Immature natural killer cell (primary cell): ENCODE measurements at regions not wholly inside any gene's neighbourhood (a gene's known extent, or its start where the extent isn't known, plus 50 kb on each side); places are given as distances from the start of the nearest gene placed in this dataset.

Experiments used
- DNase-seq, 3 donors: peaks; one replicate each; pipeline ENCODE4 v3.0.0; 2022; ENCODE audit warnings: mixed read lengths in 1 of 3
- H3K27ac Mint-ChIP-seq, 6 donors: one replicate each; pipeline ENCODE4 v1.8.0; 2020; ENCODE audit warnings: mixed read lengths in 6 of 6, mild to moderate bottlenecking in 5 of 6, inconsistent platforms in 4 of 6, moderate library complexity in 3 of 6
- H3K27me3 Mint-ChIP-seq, 3 donors: one replicate each; pipeline ENCODE4 v1.8.0; 2020 to 2021; ENCODE audit warnings: low read depth in 3 of 3, mild to moderate bottlenecking in 3 of 3, mixed read lengths in 3 of 3, moderate library complexity in 3 of 3, inconsistent platforms in 1 of 3
- H3K36me3 Mint-ChIP-seq, 3 donors: one replicate each; pipeline ENCODE4 v1.8.0; 2020; ENCODE audit warnings: mixed read lengths in 3 of 3, inconsistent platforms in 2 of 3, mild to moderate bottlenecking in 2 of 3
- H3K4me1 Mint-ChIP-seq, 2 donors: one replicate each; pipeline ENCODE4 v1.8.0; 2020; ENCODE audit warnings: inconsistent platforms in 2 of 2, mild to moderate bottlenecking in 2 of 2, mixed read lengths in 2 of 2, moderate library complexity in 1 of 2
- H3K4me3 Mint-ChIP-seq, 5 donors: one replicate each; pipeline ENCODE4 v1.8.0; 2020; ENCODE audit warnings: mild to moderate bottlenecking in 5 of 5, mixed read lengths in 5 of 5, inconsistent platforms in 3 of 5, moderate library complexity in 3 of 5
- H3K9me3 Mint-ChIP-seq, 6 donors: one replicate each; pipeline ENCODE4 v1.8.0; 2020; ENCODE audit warnings: mild to moderate bottlenecking in 6 of 6, mixed read lengths in 6 of 6, inconsistent platforms in 4 of 6, moderate library complexity in 3 of 6

- Mint-ChIP-seq H3K4me1 (no peaks in the 10 kb centered on the region), H3K9me3 (peaks cover 0 to 33% (median 3%) of the 10 kb centered on the region in 6 donors), H3K4me3 (no peak overlapping the region), H3K27me3 (peaks cover 0 to 2% (median 0%) of the 10 kb centered on the region in 3 donors), H3K36me3 (no peaks in the 10 kb centered on the region), H3K27ac (no peak overlapping the region)
- no peak for DNase-seq
Observed at GRCh38 chr15:87120555-87120954, 1040.9 kb downstream of the AGBL1 start.

- Mint-ChIP-seq H3K27me3 (peaks cover 0 to 2% (median 0%) of the 10 kb centered on the region in 3 donors), H3K4me1 (no peaks in the 10 kb centered on the region), H3K27ac (no peak overlapping the region), H3K4me3 (no peak overlapping the region), H3K36me3 (no peaks in the 10 kb centered on the region), H3K9me3 (peaks cover 0 to 33% (median 2%) of the 10 kb centered on the region in 6 donors)
- DNase-seq: no peak
Observed at GRCh38 chr15:87118846-87119245, 1039.2 kb downstream of the AGBL1 start.

GRCh38 chr15:87118435-87118834, 1038.8 kb downstream of the AGBL1 start:
- Mint-ChIP-seq H3K4me1 (no peaks in the 10 kb centered on the region), H3K36me3 (no peaks in the 10 kb centered on the region), H3K4me3 (no peak overlapping the region), H3K27me3 (peaks cover 0 to 2% (median 2%) of the 10 kb centered on the region in 3 donors), H3K27ac (no peak overlapping the region), H3K9me3 (peaks cover 0 to 31% (median 3%) of the 10 kb centered on the region in 6 donors)
- DNase-seq: no peak

DNA sequence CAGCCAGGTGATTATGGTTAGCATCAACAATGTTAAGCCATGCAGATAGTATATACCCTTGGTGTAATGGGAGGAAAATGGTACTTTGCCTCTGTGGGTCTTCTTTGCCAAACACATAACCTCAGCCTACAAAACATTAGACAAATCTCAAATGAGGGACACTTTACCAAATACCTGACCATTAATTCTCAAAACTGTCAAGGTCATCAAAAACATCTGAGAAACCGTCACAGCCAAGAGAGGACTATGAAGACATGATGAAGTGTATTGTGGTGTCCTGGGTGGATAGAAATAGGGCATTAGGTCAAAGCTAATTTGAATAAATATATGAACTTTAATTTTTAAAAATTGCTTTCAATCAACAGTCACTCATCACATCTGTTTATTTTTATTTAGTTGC, 1036.1 kb downstream of the AGBL1 start:
- Mint-ChIP-seq H3K4me1 (no peaks in the 10 kb centered on the region), H3K9me3 (peaks cover 0 to 25% (median 3%) of the 10 kb centered on the region in 6 donors), H3K36me3 (no peaks in the 10 kb centered on the region), H3K27ac (no peak overlapping the region), H3K4me3 (no peak overlapping the region), H3K27me3 (peaks cover 0 to 2% (median 0%) of the 10 kb centered on the region in 3 donors)
- DNase-seq: no peak

DNA sequence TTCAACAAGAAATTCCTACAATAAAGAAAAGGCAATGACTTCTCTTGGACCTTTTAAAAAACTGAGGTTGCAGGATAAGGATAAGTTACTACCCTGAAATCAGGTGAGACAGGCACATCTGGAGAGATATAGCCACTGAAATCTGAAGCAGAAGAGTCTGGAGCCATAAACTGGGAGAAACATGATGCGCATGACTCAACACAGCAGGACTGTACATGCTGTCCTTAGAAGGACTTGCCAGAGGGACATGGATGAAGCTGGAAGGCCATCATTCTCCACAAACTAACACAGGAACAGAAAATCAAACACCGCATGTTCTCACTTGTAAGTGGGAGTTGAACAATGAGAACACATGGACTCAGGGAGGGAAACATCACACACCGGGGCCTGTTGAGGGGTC, 1020.2 kb downstream of the AGBL1 start:
- no peak overlapping the region for H3K27ac Mint-ChIP-seq
- no peak for DNase-seq
- H3K9me3 Mint-ChIP-seq: peaks cover 13 to 38% (median 26%) of the 10 kb centered on the region in 6 donors
- H3K4me1 Mint-ChIP-seq: no peaks in the 10 kb centered on the region
- H3K4me3 Mint-ChIP-seq: no peak overlapping the region
- H3K27me3 Mint-ChIP-seq: peaks cover 0 to 2% (median 0%) of the 10 kb centered on the region in 3 donors
- H3K36me3 Mint-ChIP-seq: peaks cover 0 to 5% (median under 1%) of the 10 kb centered on the region in 3 donors

- no peaks in the 10 kb centered on the region for H3K4me1 Mint-ChIP-seq
- H3K36me3 Mint-ChIP-seq: no peaks in the 10 kb centered on the region
- DNase-seq: no peak
- peaks cover 0 to 15% (median 2%) of the 10 kb centered on the region in 6 donors for H3K9me3 Mint-ChIP-seq
- peaks cover 0 to 2% (median 0%) of the 10 kb centered on the region in 3 donors for H3K27me3 Mint-ChIP-seq
- H3K4me3 Mint-ChIP-seq: no peak overlapping the region
- no peak overlapping the region for H3K27ac Mint-ChIP-seq
Observed at GRCh38 chr15:87089551-87089950, 1009.9 kb downstream of the AGBL1 start.

DNA sequence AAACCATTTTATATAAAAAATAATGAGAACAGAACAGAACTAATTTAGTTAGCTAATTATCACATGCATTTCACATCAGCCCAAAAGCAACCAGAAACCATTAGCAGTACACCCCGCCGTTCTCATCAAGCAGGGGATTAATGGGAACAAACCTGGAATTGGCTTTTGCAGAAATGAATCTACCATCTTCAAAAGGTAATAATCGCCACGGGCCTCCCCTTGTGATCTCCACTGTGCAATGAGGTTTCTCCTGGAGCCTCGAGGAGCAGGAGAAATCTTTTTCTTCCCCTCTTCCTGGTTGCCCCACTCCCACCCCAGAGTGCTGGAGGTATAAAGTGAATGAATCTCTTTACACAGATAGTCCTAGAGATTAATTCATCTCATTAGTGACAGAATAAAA, 1003.5 kb downstream of the AGBL1 start:
- H3K4me3 Mint-ChIP-seq: no peak overlapping the region
- H3K36me3 Mint-ChIP-seq: no peaks in the 10 kb centered on the region
- peaks cover 0 to 2% (median 0%) of the 10 kb centered on the region in 3 donors for H3K27me3 Mint-ChIP-seq
- DNase-seq: no peak
- H3K4me1 Mint-ChIP-seq: no peaks in the 10 kb centered on the region
- no peak overlapping the region for H3K27ac Mint-ChIP-seq
- H3K9me3 Mint-ChIP-seq: peaks cover 0 to 26% (median 7%) of the 10 kb centered on the region in 6 donors

DNA sequence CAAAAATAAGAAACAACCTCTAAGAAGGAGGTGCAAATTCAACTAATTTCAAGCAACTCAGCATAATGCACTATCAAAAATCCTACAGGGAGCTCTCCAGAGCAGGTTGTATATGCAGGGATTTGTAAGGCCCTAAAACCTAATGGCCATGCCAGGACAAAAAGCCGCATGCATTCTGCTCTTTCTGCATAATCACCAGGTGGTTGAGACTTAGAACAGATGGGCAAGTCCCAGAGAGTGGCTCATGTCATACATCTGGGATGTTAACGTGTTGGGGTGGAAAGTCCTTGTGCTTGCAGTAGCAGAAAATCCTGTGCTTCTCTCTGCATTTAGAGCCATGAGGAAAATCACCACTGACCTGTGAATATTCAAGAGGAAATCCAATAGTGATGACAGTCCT, 1002.9 kb downstream of the AGBL1 start:
- no peak for DNase-seq
- no peaks in the 10 kb centered on the region for H3K36me3 Mint-ChIP-seq
- H3K4me1 Mint-ChIP-seq: no peaks in the 10 kb centered on the region
- no peak overlapping the region for H3K4me3 Mint-ChIP-seq
- no peak overlapping the region for H3K27ac Mint-ChIP-seq
- peaks cover 0 to 2% (median 0%) of the 10 kb centered on the region in 3 donors for H3K27me3 Mint-ChIP-seq
- H3K9me3 Mint-ChIP-seq: peaks cover 0 to 21% (median 8%) of the 10 kb centered on the region in 6 donors

GRCh38 chr15:87080547-87080946, 1000.9 kb downstream of the AGBL1 start:
- Mint-ChIP-seq H3K4me1 (no peaks in the 10 kb centered on the region), H3K4me3 (no peak overlapping the region), H3K27me3 (peaks cover 0 to 2% (median 0%) of the 10 kb centered on the region in 3 donors), H3K36me3 (no peaks in the 10 kb centered on the region), H3K27ac (no peak overlapping the region), H3K9me3 (peaks cover 0 to 21% (median 8%) of the 10 kb centered on the region in 6 donors)
- no peak for DNase-seq
